ENCODE measurements at regions not wholly inside any gene's neighbourhood (a gene's known extent, or its start where the extent isn't known, plus 50 kb on each side); places are given as distances from the start of the nearest gene placed in this dataset.

DNA sequence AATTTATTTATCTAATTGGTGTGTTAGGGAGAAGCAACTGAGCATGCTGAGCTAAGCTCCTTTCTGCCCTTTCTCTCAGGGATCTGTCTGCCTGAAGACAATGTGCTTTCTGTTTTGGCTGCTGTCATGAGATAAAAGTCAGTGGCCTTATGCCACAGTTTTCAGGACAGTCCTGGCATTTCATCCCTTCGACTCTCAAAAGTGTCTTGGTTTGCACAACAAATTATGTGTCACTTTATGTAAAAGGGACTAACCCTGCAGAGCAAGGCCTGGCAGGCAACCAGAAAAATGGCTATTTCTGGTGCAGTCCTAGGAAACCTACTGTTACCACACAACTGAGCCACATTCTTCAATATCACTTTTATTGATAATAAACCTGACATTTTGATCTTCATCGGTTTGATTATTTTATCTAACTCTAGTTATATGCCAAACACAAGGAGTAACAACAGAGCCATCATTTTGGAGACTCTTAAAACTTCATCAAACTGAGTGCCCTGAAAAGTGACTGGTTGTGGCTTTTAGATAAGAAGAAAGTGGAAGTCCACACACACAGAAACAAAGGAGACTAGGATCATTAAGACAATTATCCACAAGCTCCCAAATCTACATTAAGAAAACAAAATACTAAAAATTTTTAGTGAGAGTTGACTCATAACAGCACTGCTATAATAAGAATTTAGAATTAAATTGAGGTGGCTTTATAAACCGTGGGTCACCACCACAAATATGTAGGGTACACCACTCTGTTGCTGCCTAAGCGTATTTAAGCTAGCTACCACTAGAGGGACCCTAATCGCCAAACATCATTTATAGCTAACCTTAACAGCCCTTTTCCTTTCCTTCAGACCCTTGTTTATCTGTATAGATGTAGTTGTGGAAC lies 95.9 kb upstream of the PTPN13 start:
- TF ChIP-seq, protein P1, sequence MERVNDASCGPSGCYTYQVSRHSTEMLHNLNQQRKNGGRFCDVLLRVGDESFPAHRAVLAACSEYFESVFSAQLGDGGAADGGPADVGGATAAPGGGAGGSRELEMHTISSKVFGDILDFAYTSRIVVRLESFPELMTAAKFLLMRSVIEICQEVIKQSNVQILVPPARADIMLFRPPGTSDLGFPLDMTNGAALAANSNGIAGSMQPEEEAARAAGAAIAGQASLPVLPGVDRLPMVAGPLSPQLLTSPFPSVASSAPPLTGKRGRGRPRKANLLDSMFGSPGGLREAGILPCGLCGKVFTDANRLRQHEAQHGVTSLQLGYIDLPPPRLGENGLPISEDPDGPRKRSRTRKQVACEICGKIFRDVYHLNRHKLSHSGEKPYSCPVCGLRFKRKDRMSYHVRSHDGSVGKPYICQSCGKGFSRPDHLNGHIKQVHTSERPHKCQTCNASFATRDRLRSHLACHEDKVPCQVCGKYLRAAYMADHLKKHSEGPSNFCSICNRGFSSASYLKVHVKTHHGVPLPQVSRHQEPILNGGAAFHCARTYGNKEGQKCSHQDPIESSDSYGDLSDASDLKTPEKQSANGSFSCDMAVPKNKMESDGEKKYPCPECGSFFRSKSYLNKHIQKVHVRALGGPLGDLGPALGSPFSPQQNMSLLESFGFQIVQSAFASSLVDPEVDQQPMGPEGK (CRISPR knock-in tag; IDR thresholded peaks at IDR 0.05; ENCODE audit: borderline replicate concordance) = no peak
- TF ChIP-seq SNAI2 (CRISPR knock-in tag; IDR thresholded peaks at IDR 0.05) (no peak), BACH2 (CRISPR knock-in tag; IDR thresholded peaks at IDR 0.05; ENCODE audit: borderline replicate concordance) (no peak), ZFP3 (CRISPR knock-in tag; IDR thresholded peaks at IDR 0.05) (no peak), ZFP30 (CRISPR knock-in tag; IDR thresholded peaks at IDR 0.05) (no peak), ISL1 (CRISPR knock-in tag; IDR thresholded peaks at IDR 0.05) (no peak), OSR1 (CRISPR knock-in tag; IDR thresholded peaks at IDR 0.05) (no peak), ZNF565 (CRISPR knock-in tag; conservative IDR thresholded peaks at IDR 0.05; ENCODE audit: low read depth) (no peak), CSDC2 (CRISPR knock-in tag; IDR thresholded peaks at IDR 0.05) (no peak), TCF4 (CRISPR knock-in tag; IDR thresholded peaks at IDR 0.05; ENCODE audit: borderline replicate concordance) (no peak), ARNTL (CRISPR knock-in tag; IDR thresholded peaks at IDR 0.05; ENCODE audit: borderline replicate concordance, low read depth) (no peak), GLIS3 (CRISPR knock-in tag; IDR thresholded peaks at IDR 0.05) (no peak)
- TF ChIP-seq, protein P2, sequence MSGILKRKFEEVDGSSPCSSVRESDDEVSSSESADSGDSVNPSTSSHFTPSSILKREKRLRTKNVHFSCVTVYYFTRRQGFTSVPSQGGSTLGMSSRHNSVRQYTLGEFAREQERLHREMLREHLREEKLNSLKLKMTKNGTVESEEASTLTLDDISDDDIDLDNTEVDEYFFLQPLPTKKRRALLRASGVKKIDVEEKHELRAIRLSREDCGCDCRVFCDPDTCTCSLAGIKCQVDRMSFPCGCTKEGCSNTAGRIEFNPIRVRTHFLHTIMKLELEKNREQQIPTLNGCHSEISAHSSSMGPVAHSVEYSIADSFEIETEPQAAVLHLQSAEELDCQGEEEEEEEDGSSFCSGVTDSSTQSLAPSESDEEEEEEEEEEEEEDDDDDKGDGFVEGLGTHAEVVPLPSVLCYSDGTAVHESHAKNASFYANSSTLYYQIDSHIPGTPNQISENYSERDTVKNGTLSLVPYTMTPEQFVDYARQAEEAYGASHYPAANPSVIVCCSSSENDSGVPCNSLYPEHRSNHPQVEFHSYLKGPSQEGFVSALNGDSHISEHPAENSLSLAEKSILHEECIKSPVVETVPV (CRISPR knock-in tag; IDR thresholded peaks at IDR 0.05) = no peak
- TF ChIP-seq, protein P3, sequence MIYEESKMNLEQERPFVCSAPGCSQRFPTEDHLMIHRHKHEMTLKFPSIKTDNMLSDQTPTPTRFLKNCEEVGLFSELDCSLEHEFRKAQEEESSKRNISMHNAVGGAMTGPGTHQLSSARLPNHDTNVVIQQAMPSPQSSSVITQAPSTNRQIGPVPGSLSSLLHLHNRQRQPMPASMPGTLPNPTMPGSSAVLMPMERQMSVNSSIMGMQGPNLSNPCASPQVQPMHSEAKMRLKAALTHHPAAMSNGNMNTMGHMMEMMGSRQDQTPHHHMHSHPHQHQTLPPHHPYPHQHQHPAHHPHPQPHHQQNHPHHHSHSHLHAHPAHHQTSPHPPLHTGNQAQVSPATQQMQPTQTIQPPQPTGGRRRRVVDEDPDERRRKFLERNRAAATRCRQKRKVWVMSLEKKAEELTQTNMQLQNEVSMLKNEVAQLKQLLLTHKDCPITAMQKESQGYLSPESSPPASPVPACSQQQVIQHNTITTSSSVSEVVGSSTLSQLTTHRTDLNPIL (CRISPR knock-in tag; IDR thresholded peaks at IDR 0.05; ENCODE audit: low read depth) = no peak
